NT2/D1 (cell line): ENCODE measurements at regions not wholly inside any gene's neighbourhood (a gene's known extent, or its start where the extent isn't known, plus 50 kb on each side); places are given as distances from the start of the nearest gene placed in this dataset.

ENCODE experiments used
- SUZ12 ChIP-seq: IDR thresholded peaks from 2 replicates; pipeline ENCODE4 v1.6.1; 2011; ENCODE audit not compliant: insufficient read length, insufficient read depth; ENCODE audit errors: extremely low read depth
- ZNF274 ChIP-seq: IDR thresholded peaks from 2 replicates; pipeline ENCODE4 v1.6.1; 2011; ENCODE audit warnings: mild to moderate bottlenecking, low read depth, low read length

- TF ChIP-seq SUZ12, result no peak
- no peak for TF ChIP-seq ZNF274
Measured at GRCh38 chr5:166862581-166862980, 1428.9 kb upstream of the WWC1 start.
